HUES6 (cell line): ENCODE measurements at regions not wholly inside any gene's neighbourhood (a gene's known extent, or its start where the extent isn't known, plus 50 kb on each side); places are given as distances from the start of the nearest gene placed in this dataset.

Source experiments
- H3K27ac ChIP-seq: 2 replicates; pipeline ENCODE4 v1.7.0; 2013; ENCODE audit warnings: low read depth, mild to moderate bottlenecking, low read length, inconsistent platforms
- H3K27me3 ChIP-seq: 2 replicates; pipeline ENCODE4 v1.6.1; 2013; ENCODE audit warnings: low read length; ENCODE audit not compliant: control insufficient read depth, insufficient read depth
- H3K36me3 ChIP-seq: 2 replicates; pipeline ENCODE4 v1.6.1; 2013; ENCODE audit warnings: low read length; ENCODE audit not compliant: control insufficient read depth, insufficient read depth
- H3K4me1 ChIP-seq: 2 replicates; pipeline ENCODE4 v1.6.1; 2013; ENCODE audit warnings: low read length; ENCODE audit not compliant: control insufficient read depth, insufficient read depth
- H3K4me3 ChIP-seq: 2 replicates; pipeline ENCODE4 v1.5.1; 2013; ENCODE audit warnings: low read depth, low read length
- H3K9ac ChIP-seq: one replicate; pipeline ENCODE4 v1.6.1; 2013; ENCODE audit warnings: mild to moderate bottlenecking, low read length
- H3K9me3 ChIP-seq: 2 replicates; pipeline ENCODE4 v1.6.1; 2013; ENCODE audit warnings: low read depth, low read length; ENCODE audit not compliant: control insufficient read depth, insufficient read depth

DNA sequence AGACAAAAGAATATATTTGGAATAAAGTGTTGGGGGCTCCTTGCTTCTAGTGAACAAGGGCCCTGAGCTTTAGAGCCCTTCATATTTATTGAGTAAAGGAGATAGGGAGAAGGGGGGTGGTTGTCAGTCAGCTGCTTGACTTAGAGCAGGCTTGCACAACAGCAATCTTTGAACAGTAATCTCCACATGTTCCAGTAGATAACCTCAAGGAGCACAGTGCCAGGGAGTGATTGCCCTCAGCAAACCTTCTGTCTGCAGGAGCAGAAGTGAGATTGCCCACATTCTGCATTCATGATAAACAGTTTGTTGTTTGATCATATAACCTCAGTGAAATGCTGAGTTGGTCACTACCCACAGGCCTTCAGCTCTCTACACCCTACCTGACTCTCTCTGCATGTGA is 205.8 kb upstream of the CXCL13 start:
- H3K27me3 ChIP-seq = peaks cover 2% of the 10 kb centered on the region; the same call in 1 of the 2 replicates
- H3K4me3 ChIP-seq = no peak overlapping the region
- no peak overlapping the region for H3K27ac ChIP-seq
- no peaks in the 10 kb centered on the region for H3K9me3 ChIP-seq
- no peak overlapping the region for H3K9ac ChIP-seq
- H3K4me1 ChIP-seq = 0 out of 2 replicates have a peak, but pooled peaks cover 3% of the 10 kb centered on the region
- H3K36me3 ChIP-seq = no peaks in the 10 kb centered on the region

DNA sequence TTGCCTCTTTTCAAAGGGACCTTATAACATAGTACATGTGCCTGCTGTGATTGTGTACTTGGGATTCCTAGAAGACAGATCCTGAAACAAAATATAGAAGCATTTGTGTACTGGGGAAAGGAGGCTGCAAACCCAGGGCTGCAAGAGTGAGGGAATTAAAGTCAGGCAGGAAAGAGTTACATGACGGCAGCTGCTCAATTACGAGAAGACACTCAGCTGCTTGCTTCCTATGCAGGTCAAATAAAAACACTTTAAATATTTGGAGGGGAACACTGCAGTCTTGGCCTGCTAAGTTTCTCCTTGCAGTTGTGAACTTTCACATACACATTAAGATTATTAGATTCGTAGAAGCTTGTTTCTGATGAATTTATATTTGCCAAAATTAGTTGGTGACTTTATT is 191.9 kb upstream of the CXCL13 start:
- no peak overlapping the region for H3K4me3 ChIP-seq
- H3K27ac ChIP-seq = no peak overlapping the region
- peaks cover 2% of the 10 kb centered on the region for H3K27me3 ChIP-seq
- no peaks in the 10 kb centered on the region for H3K4me1 ChIP-seq
- H3K36me3 ChIP-seq = no peaks in the 10 kb centered on the region
- H3K9ac ChIP-seq = no peak overlapping the region
- H3K9me3 ChIP-seq = no peaks in the 10 kb centered on the region

DNA sequence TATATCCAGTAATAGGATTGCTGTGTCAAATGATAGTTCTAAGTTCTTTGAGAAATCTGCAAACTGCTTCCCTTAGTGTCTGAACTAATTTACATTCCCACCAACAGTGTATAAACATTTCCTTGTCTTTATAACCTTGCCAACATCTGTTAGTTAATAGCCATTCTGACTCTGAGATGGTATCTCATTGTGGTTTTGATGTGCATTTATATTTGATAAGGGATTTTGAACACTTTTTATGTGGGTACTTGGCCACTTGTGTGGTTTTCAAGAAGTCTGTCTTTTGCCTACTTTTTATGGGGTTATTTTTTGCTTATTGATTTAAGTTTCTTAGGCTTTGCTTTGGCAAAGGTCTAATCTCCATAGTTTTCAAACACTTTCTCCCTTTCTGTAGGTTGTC is 189.9 kb upstream of the CXCL13 start:
- no peak overlapping the region for H3K4me3 ChIP-seq
- H3K27ac ChIP-seq = no peak overlapping the region
- H3K4me1 ChIP-seq = no peaks in the 10 kb centered on the region
- H3K36me3 ChIP-seq = no peaks in the 10 kb centered on the region
- H3K9ac ChIP-seq = no peak overlapping the region
- peaks cover 2% of the 10 kb centered on the region for H3K27me3 ChIP-seq
- no peaks in the 10 kb centered on the region for H3K9me3 ChIP-seq

GRCh38 chr4:77418333-77418732 is 187.3 kb upstream of the CXCL13 start:
- peaks cover 2% of the 10 kb centered on the region for H3K27me3 ChIP-seq

DNA sequence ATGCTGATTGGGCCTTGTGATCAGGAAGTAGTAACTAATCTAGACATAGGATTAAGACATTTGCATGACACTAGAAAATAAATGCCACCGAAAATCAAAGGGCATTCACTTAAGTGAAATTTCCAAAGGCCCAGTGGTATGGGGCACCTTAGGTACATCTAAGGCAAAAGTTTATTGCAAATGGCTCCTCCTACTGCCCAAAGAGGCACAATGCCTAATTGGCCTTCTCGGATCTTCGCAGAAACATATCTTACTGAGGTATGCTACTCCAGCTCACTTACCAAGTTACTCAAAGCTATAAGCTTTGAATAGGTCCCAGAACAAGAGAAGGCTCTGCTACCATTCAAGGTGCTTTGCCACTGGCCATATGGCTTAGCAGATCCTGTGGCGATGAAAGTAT is 174.8 kb upstream of the CXCL13 start:
- Histone ChIP-seq H3K9ac (no peak overlapping the region), H3K4me3 (no peak overlapping the region), H3K36me3 (no peaks in the 10 kb centered on the region), H3K27ac (no peak overlapping the region), H3K27me3 (0 out of 2 replicates have a peak, but pooled peaks cover 2% of the 10 kb centered on the region), H3K4me1 (no peaks in the 10 kb centered on the region), H3K9me3 (no peaks in the 10 kb centered on the region)

More at GRCh38 chr4:77418333-77418732, 187.3 kb upstream of the CXCL13 start:
- Histone ChIP-seq H3K27ac (no peak overlapping the region), H3K4me3 (no peak overlapping the region), H3K4me1 (no peaks in the 10 kb centered on the region), H3K9me3 (no peaks in the 10 kb centered on the region), H3K36me3 (no peaks in the 10 kb centered on the region), H3K9ac (no peak overlapping the region)

GRCh38 chr4:77431546-77431945 is 174.1 kb upstream of the CXCL13 start:
- no peaks in the 10 kb centered on the region for H3K4me1 ChIP-seq
- no peaks in the 10 kb centered on the region for H3K27me3 ChIP-seq
- no peak overlapping the region for H3K27ac ChIP-seq
- no peaks in the 10 kb centered on the region for H3K9me3 ChIP-seq
- H3K4me3 ChIP-seq = no peak overlapping the region
- no peaks in the 10 kb centered on the region for H3K36me3 ChIP-seq
- no peak overlapping the region for H3K9ac ChIP-seq

- no peaks in the 10 kb centered on the region for H3K9me3 ChIP-seq
- no peaks in the 10 kb centered on the region for H3K36me3 ChIP-seq
- no peak overlapping the region for H3K4me3 ChIP-seq
- H3K27ac ChIP-seq = no peak overlapping the region
- no peaks in the 10 kb centered on the region for H3K4me1 ChIP-seq
- no peaks in the 10 kb centered on the region for H3K27me3 ChIP-seq
- H3K9ac ChIP-seq = no peak overlapping the region
Measured at GRCh38 chr4:77432717-77433417, 172.8 kb upstream of the CXCL13 start.

DNA sequence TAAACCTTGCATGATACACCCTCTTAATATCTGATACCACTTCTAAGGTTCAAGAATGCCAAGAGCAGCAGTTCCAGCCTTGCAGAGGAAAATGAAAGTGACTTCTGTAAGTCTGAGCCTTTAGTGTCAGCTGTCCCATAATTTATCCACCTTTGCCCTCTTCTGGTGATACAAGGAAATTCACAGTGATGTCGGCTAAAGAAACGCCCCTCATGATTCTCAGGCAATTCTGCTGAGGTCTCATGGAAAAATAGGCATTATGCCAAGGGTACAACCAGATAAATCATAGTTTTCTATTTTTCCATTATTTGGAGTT is 172.2 kb upstream of the CXCL13 start:
- no peak overlapping the region for H3K4me3 ChIP-seq
- H3K9me3 ChIP-seq = no peaks in the 10 kb centered on the region
- H3K9ac ChIP-seq = no peak overlapping the region
- H3K27me3 ChIP-seq = no peaks in the 10 kb centered on the region
- H3K4me1 ChIP-seq = no peaks in the 10 kb centered on the region
- no peaks in the 10 kb centered on the region for H3K36me3 ChIP-seq
- H3K27ac ChIP-seq = no peak overlapping the region

- Histone ChIP-seq H3K9ac (no peak overlapping the region), H3K27me3 (no peaks in the 10 kb centered on the region), H3K4me3 (no peak overlapping the region), H3K4me1 (no peaks in the 10 kb centered on the region), H3K36me3 (no peaks in the 10 kb centered on the region), H3K27ac (no peak overlapping the region), H3K9me3 (no peaks in the 10 kb centered on the region)
Measured at GRCh38 chr4:77434299-77435092, 171.1 kb upstream of the CXCL13 start.

DNA sequence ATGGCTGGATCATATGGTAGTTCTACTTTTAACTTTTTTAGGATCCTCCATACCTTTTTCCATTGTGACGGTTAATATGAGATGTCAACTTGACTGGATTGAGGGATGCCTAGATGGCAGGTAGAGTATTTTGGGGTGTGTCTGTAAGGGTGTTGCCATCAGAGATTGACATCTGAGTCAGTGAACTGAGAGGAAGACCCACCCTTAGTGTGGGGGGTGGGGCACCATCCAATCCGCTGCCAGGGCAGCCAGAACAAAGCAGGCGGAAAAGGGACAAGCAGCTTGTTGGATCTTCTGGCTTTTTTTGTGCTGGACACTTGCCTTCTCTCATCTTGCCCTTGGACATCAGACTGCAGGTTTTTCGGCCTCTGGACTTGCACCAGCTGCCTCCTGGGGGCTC is 168.5 kb upstream of the CXCL13 start:
- Histone ChIP-seq H3K9ac (no peak overlapping the region), H3K9me3 (no peaks in the 10 kb centered on the region), H3K4me1 (no peaks in the 10 kb centered on the region), H3K36me3 (no peaks in the 10 kb centered on the region), H3K4me3 (no peak overlapping the region), H3K27me3 (no peaks in the 10 kb centered on the region), H3K27ac (no peak overlapping the region)

DNA sequence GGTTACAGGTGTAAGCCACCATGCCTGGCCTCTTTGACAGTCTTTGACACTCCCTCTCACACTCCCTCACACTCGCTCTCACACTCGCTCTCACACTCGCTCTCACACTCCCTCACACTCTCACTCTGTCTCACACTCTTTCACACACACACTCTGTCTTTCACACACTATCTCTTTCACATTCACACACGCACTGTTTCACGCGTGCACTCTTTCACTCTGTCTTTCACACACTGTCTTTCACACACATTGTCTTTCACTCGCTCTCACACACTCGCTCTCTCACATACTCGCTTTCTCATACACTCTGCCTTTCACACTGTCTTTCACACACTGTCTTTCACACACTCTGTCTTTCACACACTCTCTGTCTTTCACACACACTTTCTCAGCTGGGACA is 167.1 kb upstream of the CXCL13 start:
- Histone ChIP-seq H3K4me3 (no peak overlapping the region), H3K27me3 (no peaks in the 10 kb centered on the region), H3K9ac (no peak overlapping the region), H3K36me3 (no peaks in the 10 kb centered on the region), H3K4me1 (no peaks in the 10 kb centered on the region), H3K27ac (no peak overlapping the region), H3K9me3 (no peaks in the 10 kb centered on the region)
